WTC11 (cell line): ENCODE measurements at regions not wholly inside any gene's neighbourhood (a gene's known extent, or its start where the extent isn't known, plus 50 kb on each side); places are given as distances from the start of the nearest gene placed in this dataset.

ENCODE experiments used
- ATAC-seq: fragments of 200-7000 bp; cut with Tn5 transposase; 2 replicates; pipeline ENCODE4 v1.10.0; 2021; ENCODE audit warnings: mild to moderate bottlenecking, moderate library complexity
- CTCF ChIA-PET: fragments of 300-600 bp; sonication (Branson Sonifier 250); formaldehyde crosslinking; loops from one replicate; lab custom pipeline; 2021; ENCODE audit warnings: antibody characterized with exemption; lab: Charles Lee
- POLR2A ChIA-PET: fragments of 350-600 bp; sonication (Branson Sonifier 250); formaldehyde crosslinking; loops from one replicate; lab custom pipeline; 2021; ENCODE audit warnings: antibody characterized with exemption; lab: Charles Lee
- DNase-seq: peaks from one replicate; pipeline ENCODE4 v3.0.0; 2021; ENCODE audit warnings: low spot score
- H3K27ac Mint-ChIP-seq: 2 replicates; pipeline ENCODE4 v1.8.0; 2021; ENCODE audit warnings: mixed read lengths
- H3K27me3 Mint-ChIP-seq: 2 replicates; pipeline ENCODE4 v1.8.0; 2021; ENCODE audit warnings: low read depth, mild to moderate bottlenecking, moderate library complexity, mixed read lengths
- H3K36me3 Mint-ChIP-seq: 2 replicates; pipeline ENCODE4 v1.8.0; 2021; ENCODE audit warnings: mixed read lengths
- H3K4me1 Mint-ChIP-seq: 2 replicates; pipeline ENCODE4 v1.8.0; 2022; ENCODE audit warnings: mixed read lengths
- H3K4me3 Mint-ChIP-seq: 2 replicates; pipeline ENCODE4 v1.8.0; 2021; ENCODE audit warnings: mild to moderate bottlenecking, moderate library complexity, mixed read lengths
- H3K9me3 Mint-ChIP-seq: 2 replicates; pipeline ENCODE4 v1.8.0; 2021; ENCODE audit warnings: mixed read lengths
- AR ChIP-seq: fragments of 250-450 bp; sonication (Bioruptor Pico); IDR thresholded peaks from 2 replicates; pipeline ENCODE4 v1.9.0; 2021; ENCODE audit warnings: mild to moderate bottlenecking
- ARID4B ChIP-seq: sonication (generic); formaldehyde crosslinking; IDR thresholded peaks from 2 replicates; pipeline ENCODE4 v1.8.0; 2023; ENCODE audit warnings: missing genetic modification reagents, mild to moderate bottlenecking, borderline replicate concordance
- ATF6 ChIP-seq: sonication (generic); formaldehyde crosslinking; IDR thresholded peaks from 2 replicates; pipeline ENCODE4 v1.8.1; 2023; ENCODE audit warnings: mild to moderate bottlenecking, missing genetic modification reagents
- E2F4 ChIP-seq: sonication (generic); formaldehyde crosslinking; IDR thresholded peaks from 2 replicates; pipeline ENCODE4 v1.8.1; 2022; ENCODE audit warnings: low read depth, mild to moderate bottlenecking, moderate library complexity, missing genetic modification reagents, borderline replicate concordance
- ELF4 ChIP-seq: sonication (generic); formaldehyde crosslinking; IDR thresholded peaks from 2 replicates; pipeline ENCODE4 v1.8.1; 2022; ENCODE audit warnings: low read depth, mild to moderate bottlenecking, moderate library complexity, missing genetic modification reagents
- ERG ChIP-seq: fragments of 250-450 bp; sonication (Bioruptor Pico); IDR thresholded peaks from 2 replicates; pipeline ENCODE4 v1.8.0; 2021; ENCODE audit warnings: mild to moderate bottlenecking
- ETV6 ChIP-seq: sonication (generic); formaldehyde crosslinking; IDR thresholded peaks from 2 replicates; pipeline ENCODE4 v1.8.1; 2022; ENCODE audit warnings: mild to moderate bottlenecking, missing genetic modification reagents
- NFE2L1 ChIP-seq: sonication (generic); formaldehyde crosslinking; IDR thresholded peaks from 2 replicates; pipeline ENCODE4 v1.8.1; 2023; ENCODE audit warnings: missing genetic modification reagents
- NR2C2 ChIP-seq: sonication (generic); formaldehyde crosslinking; IDR thresholded peaks from 2 replicates; pipeline ENCODE4 v1.8.0; 2022; ENCODE audit warnings: mild to moderate bottlenecking, missing genetic modification reagents
- PRRX2 ChIP-seq: fragments of 250-450 bp; sonication (Bioruptor Pico); IDR thresholded peaks from 2 replicates; pipeline ENCODE4 v1.8.0; 2021; ENCODE audit warnings: mild to moderate bottlenecking
- SMAD4 ChIP-seq: sonication (generic); formaldehyde crosslinking; IDR thresholded peaks from 2 replicates; pipeline ENCODE4 v1.8.0; 2022; ENCODE audit warnings: mild to moderate bottlenecking, missing genetic modification reagents
- STAT6 ChIP-seq: sonication (generic); formaldehyde crosslinking; conservative IDR thresholded peaks from 2 replicates; pipeline ENCODE4 v1.8.1; 2023; ENCODE audit warnings: mild to moderate bottlenecking, low read depth, missing genetic modification reagents, moderate library complexity
- ZBTB21 ChIP-seq: sonication (generic); formaldehyde crosslinking; IDR thresholded peaks from 2 replicates; pipeline ENCODE4 v1.8.1; 2023; ENCODE audit warnings: mild to moderate bottlenecking, missing genetic modification reagents, borderline replicate concordance
- ZNF219 ChIP-seq: sonication (generic); formaldehyde crosslinking; IDR thresholded peaks from 2 replicates; pipeline ENCODE4 v1.8.0; 2023; ENCODE audit warnings: missing genetic modification reagents, mild to moderate bottlenecking, borderline replicate concordance
- ZNF232 ChIP-seq: sonication (generic); formaldehyde crosslinking; IDR thresholded peaks from 2 replicates; pipeline ENCODE4 v1.8.0; 2022; ENCODE audit warnings: mild to moderate bottlenecking, missing genetic modification reagents

GRCh38 chr21:39116761-39117439 lies 66.4 kb downstream of the PSMG1 start:
- ATAC-seq, result no peak
- TF ChIP-seq PRRX2 (CRISPR knock-in tag) (no peak), ZNF232 (no peak), ZBTB21 (CRISPR knock-in tag) (no peak), ZNF219 (CRISPR knock-in tag) (no peak), STAT6 (CRISPR knock-in tag) (no peak), ERG (CRISPR knock-in tag) (no peak), AR (no peak), ARID4B (CRISPR knock-in tag) (no peak), NR2C2 (CRISPR knock-in tag) (no peak), NFE2L1 (CRISPR knock-in tag) (no peak), ATF6 (no peak), ELF4 (CRISPR knock-in tag) (no peak), E2F4 (CRISPR knock-in tag) (no peak), ETV6 (no peak), SMAD4 (CRISPR knock-in tag) (no peak)
- TF ChIP-seq, all 79 proteins: peak for 0
- Mint-ChIP-seq H3K9me3 (peaks cover 9% of the 10 kb centered on the region), H3K4me1 (0 out of 2 replicates have a peak, but pooled peaks cover 3% of the 10 kb centered on the region), H3K27me3 (no peaks in the 10 kb centered on the region; the same call in 1 of the 2 replicates), H3K36me3 (no peaks in the 10 kb centered on the region), H3K4me3 (no peak overlapping the region), H3K27ac (no peak overlapping the region)
- POLR2A ChIA-PET, result no interaction called here
- CTCF ChIA-PET, result interaction anchor here (1.6 kb wide), 1 partner anchor 20 kb away, joined by 3 read pairs; no protein-coding TSS in a partner anchor
- no peak for DNase-seq
